ENCODE measurements at regions not wholly inside any gene's neighbourhood (a gene's known extent, or its start where the extent isn't known, plus 50 kb on each side); places are given as distances from the start of the nearest gene placed in this dataset.

DNA sequence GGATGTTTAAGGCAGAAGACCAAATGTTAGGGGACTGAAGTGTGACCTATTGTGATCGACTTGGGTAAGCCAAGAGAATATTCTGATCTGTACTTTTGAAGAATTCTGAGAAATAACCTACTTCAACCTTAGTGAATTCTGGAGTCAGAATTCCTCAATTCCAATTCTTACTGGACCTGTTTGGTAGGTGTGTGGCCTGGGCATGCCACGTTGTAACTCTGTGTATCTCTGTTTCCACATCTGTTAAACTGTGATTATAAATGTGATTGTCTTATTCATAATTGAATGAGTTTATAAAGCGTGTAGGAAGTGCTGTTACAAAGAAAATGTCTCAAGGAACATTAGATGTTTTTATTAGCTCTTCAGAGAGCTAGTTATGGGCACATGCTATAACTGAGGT, 64.5 kb downstream of the TUSC1 start:
- DNase-seq, result no peak

DNA sequence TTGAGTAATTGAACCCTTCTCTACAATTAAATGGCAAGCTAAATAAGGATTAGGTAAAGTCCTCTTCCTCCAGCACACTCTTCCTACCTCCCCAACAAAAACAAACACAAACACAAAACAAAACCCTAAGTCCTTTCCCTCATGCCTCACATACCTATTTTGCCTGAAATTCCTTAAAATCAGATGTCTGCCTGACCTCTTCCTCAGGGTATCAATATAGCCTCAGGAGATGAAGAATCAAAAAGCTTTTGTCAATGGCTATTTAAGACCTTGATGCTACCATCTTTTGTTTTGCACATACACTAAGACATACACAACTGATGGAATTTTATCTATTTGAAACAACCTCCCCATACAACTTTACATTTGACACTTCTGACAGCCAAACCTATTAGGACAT, 75.1 kb downstream of the TUSC1 start:
- no peak for DNase-seq

DNA sequence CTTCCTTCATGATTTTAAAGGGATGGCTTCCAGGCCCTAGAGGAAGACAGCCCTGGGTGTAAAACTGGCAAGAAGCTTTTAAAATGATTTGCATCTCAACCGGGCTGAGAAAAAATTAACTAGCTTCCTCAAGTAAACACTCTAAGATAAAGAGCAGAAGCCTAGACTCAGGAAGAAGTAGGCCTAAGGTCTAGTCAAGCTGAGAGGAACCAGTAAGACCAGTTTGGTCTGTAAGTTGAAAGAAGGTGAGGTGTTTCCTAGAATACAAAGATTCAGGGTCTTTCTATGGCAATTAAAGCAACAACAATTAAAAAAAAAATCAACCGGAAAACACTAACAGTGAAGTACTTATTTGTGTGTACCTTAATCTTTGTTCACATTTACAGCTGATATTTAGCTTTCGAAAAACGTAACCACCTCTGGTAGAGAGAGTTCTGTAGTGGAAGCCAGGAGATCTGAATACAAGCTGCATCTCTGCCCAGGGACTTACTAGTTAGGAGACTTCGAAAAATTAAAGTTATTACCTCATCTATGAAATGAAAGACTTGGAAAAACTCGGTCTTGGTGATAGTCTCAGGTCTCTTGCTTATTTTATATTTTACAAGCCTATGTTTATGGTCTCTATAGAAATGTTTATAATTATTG, 75.7 kb downstream of the TUSC1 start:
- no peak for DNase-seq

DNA sequence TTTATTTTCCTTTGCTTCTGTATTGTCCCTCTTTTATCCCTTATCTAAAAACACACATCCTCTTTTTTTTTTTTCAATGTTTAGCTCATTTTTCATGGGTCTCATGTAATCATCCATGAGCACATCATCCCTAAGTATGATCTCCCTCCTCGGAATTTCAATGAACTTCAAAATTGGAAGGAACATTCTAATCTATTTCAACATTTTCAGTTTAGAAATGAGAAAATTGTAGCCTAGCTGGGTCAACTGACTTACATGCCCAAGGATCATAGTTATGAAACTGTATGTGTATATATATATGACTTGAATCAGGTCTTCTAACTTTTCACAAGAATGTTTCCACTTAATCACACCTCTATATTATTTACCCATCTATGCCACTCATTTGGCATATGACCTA, 77.7 kb downstream of the TUSC1 start:
- no peak for DNase-seq

DNA sequence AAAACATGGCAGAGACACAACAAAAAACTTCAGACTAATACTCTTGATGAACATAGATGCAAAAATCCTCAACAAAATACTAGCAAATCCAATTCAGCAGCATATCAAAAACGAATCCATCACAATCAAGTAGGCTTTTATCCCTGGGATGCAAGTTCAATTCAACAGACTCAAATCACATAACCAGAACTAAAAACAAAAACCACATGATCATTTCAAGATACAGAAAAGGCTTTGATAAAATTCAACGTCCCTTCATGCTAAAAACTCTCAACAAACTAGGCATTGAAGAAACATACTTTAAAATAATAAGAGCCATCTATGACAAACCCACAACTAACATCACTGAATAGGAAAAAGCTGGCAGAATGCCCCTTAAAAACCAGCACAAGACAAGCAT, 93.6 kb downstream of the TUSC1 start:
- DNase-seq, result no peak

DNA sequence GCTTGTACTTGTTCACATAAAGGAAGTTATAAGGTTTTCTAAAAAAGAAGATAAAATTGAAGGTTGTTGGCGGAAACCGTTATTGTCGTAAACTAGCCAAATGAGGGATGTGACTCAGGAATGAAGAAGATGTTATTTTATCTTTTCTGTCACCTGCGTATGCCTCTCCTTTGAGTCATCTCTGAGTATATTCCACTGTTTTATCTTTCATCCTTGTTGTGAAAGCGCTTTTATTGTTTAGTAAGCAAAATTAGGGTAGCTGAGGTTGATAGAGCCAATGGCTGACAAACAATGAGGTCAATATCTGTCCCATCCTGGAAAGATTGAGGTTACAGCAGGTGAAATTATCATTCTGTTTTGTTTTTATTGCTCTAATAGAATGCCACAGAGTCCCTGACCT, 105.0 kb downstream of the TUSC1 start:
- no peak for DNase-seq

DNA sequence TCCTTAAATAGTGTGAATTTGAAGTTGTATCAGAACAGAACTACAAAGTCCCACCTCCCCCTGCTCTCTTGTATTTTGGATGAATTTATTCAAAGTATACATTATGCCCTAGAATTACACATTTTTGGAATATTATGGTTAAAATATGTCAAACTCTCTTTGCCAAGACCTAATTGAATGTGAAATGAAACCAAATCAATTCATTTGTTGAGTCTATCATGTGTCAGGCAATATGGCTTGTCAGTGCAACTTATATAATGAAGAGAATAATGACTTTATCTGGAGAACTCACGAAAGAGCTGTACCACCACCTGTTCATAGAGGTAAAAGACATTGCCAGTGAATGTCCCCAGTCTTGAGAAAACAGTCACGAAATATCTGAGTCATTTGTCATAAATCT, 106.8 kb downstream of the TUSC1 start:
- no peak for DNase-seq

DNA sequence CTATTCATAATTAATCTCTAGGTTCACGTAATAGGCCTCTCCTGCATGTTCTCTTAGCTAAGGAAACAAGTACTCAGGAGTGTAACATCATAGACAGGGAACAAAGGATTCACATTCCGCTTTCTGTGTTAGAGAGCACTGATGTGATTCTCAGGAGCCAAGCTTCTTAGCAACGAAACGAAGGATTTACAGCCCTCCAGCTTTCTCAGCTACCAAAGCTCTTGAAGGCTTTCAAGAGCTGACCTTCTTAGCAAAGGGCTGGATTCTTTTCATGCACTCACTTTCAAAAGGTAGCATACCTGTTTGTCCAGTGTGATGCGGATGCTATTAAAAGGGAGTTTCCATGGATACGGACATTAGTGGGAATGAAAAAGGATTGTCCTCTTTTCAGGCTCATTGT, 107.4 kb downstream of the TUSC1 start:
- no peak for DNase-seq

DNA sequence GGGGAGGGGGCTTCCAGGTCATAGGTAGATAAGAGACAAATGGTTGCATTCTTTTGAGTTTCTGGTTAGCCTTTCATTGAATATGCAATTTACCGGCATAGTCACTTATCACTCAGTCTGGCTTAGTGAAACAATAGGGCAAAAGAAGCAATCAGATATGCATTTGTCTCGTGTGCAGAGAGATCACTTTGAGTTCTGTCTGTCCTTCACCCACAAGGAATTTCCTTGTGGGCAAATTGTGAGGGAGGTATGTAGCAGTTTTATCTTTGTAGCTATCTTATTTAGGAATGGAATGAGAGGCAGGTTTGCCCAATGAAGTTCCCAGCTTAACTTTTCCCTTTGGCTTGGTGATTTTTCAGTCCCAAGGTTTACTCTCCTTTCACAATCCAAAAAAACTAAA, 116.1 kb downstream of the TUSC1 start:
- no peak for DNase-seq

DNA sequence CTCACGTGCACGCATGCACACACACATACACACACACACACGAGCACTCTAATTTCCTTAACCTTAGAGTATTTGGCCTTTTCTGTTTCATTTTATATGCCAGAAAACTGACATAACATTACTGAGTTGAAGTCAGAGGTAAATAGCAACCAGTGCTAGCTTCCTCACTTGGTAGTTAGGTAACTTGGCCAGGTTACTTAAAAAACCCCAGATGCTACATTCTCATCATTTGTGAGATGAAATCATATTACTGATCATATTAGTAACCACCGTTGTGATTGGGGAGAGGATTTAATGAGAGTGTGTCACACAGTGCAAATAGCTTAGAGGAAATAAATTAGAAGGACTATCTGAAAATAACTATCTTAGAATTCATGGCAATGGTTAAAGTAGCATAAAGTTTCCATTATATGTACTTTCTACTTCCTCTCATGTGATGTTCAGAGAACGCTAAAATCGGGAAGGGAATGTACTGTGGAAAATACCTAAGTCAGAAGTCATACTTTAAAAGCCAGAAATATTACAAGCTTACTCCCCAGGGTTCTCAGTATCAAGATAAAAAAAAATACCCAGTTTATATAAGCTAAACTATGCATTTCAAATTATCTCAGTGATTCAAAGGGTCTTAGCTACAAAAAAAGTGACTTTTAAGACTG, 120.5 kb downstream of the TUSC1 start:
- DNase-seq, result peak; percentile 49

DNA sequence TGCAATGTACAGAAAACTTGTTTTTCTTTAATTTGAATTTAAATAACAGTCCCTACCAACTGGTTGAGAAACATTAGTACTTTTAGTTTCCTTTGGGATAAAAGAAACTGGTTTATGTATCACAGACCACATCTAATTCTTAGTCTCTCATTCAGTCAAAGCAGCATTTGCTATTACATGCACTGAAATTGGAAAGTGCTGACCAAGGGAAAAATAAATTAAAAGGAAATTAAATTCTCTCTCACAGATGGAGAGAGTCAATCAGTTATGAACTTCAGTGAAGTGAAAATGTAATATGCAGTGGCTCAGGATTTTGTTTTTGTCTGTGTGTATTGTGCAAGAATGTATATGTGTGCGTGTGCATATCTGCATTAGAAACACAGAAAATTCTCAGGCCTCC, 121.7 kb downstream of the TUSC1 start:
- no peak for DNase-seq

DNA sequence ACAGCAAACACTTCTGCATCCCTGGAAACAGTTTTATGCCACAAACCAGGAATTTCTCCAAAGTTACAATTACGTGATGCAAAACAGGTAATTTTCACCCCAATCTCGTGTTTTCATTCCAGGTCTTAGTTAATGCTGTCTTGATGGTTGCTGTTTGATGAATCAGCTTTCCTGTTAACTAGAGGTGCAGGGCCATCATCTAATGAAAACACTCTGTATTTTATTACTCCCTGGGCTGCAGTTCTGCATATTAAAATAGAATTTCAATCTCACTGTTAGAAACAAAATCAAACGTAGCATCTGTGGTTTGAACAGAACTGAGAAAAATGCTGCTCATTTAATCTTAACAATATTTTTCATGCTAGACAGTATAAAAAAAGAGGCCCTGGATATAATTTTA, 129.4 kb downstream of the TUSC1 start:
- no peak for DNase-seq

DNA sequence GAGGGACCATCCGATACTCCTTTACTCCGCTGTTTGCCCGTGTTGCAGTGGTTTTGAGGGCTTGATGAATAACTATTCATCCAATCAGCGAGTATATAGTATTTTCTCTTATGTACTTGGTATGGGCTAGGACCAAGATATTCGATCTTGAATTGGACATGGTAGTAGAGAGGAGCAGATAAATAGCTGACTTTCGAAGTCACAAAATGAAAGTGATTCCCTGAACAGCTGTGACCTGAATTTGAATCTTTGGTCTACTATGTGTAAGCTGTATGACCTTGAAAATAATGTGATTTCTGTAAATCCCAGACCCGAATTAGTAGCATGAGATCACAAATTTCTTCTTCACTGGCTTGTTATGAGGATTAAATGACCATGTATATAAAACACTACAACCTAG, 134.4 kb downstream of the TUSC1 start:
- no peak for DNase-seq

DNA sequence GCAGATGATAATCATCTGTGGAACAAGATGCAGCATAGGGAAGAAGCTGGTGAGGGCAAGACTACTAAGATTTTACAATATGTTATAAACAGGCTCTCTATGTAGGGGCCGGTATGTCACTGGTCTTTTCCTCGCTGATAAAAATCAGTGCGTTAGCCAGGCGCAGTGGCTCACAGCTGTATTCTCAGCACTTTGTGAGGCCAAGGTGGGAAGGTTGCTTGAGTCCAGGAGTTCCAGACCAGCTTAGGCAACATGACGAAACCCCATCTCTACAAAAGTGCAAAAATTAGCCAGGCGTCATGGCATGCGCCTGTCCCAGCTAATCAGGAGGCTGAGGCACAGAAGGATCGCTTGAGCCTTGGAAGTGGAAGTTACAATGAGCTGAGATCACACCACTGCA, 135.9 kb downstream of the TUSC1 start:
- no peak for DNase-seq

DNA sequence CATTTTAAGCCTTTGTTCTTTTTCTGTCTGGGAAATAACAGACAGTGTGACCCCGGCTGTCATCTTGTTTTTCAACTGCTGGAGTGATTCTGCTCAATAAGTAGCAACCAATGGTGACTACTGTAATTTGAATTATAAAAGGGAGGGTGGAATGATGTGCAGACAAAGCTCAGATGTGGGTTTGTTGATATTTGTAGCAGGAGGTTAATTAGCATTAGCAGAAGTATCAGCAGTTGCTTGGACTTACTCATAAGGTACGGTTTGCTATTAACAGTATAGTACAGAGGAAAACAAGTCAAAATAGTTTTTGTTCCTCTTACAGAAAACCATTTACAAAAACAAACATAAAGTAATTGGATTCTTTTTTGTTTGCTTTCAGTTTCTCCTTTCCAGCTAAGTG, 140.4 kb downstream of the TUSC1 start:
- no peak for DNase-seq

DNA sequence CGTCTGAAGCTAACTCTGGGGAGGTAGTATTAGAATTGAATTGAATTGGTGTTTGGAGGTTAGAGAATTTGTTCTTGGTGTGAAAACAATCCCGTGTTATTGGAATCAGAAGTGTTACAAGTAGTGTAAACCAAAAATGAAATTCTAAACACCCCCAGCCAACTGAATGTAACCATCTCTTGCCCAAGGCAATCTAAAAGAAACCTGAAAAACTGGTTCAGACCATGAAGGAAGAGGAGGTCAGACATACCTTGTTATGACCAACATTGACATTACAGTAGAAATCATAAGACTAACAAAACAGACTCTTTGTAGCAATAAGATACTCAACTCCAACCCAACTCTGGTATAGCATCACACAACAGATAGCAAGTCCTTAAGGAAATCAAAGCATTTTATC, 159.0 kb downstream of the TUSC1 start:
- no peak for DNase-seq

DNA sequence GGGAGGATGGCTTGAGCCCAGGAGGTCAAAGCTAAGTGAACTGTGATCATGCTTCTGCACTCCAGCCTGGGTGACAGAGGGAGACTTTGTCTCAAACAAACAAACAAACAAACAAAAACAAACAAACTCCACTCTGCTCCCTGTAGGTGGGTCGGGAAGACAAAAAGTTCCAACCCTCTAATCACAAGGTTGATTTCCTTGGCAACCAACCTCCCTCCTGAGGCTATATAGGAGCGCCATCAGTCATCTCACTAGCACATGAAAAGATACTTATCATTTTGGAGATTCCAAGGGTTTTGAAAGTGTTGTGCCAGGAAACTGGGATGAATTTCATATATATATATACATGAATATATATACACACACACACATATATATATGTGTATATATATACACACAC, 160.5 kb downstream of the TUSC1 start:
- DNase-seq, result no peak

DNA sequence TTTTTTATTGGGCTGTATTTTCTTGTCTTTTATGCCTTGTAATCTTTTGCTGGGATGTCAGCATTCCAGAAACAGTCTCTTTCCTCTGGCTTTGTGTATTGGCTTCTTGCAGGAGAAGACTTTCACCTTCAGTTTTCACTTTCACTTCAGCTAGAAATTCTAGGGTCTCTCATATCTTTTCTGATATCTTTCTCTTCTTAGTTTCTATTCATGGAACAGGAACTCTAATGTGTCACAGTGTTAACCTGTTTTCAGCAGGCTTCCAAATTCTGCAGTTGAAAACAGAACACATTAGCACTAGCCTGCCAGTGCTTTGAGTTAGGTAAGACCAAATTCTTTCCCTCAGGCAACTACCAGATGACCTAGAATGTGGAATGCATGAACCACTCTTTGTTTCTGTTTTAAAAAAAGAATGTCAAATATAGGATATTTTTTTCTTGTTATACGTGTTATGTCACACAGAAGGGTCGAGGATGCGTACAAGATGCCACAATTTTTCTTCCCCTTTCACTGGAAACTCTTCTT, 164.7 kb downstream of the TUSC1 start:
- DNase-seq, result no peak

DNA sequence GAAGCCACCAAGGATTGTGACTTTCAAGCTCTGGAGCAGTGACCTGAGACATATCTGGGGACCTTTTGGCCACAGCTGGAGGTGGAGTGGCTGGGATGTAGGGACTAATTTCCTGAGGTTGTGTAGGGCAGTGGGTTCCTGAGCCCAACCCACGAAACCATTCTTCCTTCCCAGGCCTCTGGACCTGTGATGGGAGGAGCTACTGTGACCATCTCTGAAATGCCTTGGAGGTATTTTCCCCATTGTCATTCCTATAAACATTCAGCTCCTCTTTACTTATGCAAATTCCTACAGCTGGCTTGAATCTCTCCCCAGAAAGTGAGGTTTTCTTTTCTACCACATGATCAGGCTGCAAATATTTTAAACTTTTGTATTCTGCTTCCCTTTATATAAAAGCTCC, 172.6 kb downstream of the TUSC1 start:
- no peak for DNase-seq

DNA sequence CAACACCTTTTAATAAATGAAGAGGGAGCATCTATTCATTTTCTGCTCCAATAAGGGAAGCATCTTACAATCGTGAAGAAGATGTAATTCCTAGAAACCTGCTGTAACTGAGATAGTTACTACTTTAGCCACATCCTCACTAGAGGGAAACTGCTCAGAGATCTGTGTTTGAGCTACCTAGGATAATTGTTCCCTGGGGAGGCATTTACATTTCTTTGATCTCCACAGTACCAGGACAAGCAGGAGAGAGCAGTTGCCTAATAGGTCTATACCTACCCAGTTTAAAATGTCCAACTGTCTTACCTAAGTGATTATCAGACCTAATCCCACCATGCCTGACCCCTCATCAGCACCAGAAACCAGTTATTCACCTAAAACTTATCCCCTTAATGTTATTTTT, 196.9 kb downstream of the TUSC1 start:
- no peak for DNase-seq

DNA sequence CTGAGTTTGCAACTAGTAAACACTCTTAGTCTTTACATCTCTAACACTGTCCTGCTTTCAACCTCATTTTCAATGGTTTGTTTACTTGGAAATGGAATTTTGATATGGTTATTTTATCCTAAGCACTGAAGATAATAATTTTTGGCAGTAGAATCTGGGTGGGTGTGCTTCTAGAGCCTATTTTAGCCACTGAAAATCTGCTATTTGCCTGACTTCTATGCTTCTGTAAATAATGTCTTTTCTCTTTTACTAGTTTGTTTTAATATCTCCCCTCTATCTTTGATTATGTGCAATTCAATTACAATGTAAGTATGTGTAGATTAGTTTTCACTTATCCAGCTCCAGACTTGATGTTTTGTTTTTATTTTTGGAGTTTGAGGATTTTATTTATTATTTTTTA, 197.5 kb downstream of the TUSC1 start:
- no peak for DNase-seq

DNA sequence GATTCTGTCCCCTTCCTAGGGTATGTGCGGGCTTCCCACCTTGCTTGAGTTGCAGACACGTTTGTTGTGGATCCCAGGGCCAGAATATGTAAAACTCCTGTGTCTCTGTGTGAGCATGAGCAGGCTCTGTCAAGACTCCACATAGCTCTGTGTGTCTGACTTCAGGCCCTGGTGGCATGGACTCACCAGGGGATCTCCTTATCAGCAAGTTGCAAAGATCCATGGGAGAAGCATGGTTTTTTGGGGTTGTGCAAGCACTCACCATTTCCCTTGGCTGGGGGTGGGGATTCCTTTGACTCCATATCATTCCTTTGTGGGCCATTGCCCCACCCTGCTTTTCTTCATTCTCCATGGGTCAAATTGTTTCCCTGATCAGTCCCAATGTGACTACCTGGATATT, 205.6 kb downstream of the TUSC1 start:
- no peak for DNase-seq

DNA sequence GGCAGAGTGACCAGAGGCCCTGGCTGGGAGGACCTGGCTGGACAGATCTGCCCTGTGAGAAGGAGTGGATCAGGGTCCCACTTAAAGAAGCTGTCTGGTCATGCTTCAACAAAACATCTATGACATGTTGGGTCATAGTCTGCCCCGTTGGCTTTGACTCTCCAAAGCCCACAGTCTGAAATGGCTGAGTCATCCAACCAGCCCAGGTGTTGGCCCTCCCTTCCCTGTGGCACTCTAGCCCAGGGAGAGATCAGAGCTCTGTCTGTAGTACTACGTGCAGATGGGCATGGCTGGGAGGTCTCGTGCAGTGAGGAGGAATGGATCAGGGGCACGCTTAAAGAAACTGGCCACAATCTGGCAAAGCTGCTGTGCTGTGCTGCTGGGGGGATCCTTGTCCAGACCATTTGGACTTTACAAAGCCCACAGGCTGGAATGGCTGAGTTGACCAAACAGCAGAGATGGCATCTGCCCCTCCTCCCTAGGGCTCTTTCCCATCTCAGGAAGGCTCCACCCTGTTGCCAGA, 206.1 kb downstream of the TUSC1 start:
- no peak for DNase-seq

DNA sequence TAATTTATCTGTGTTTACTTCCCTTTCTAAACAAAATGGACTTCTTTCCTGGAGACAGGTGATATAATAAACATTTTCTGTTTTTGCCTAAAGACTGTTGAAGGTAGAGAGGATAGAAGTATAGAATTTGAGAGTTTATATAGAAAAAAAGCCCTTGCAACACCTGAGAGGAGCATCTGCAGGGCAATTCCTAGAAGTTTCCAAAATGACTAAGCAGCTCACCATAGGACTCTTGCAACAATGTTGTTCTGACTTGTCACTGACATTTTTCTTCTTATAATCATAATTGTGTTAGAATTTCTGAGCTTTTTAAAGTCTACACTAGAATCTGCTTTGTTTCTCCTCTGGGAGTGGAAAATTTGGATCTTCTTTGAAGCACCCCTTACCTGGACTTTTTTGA, 216.8 kb downstream of the TUSC1 start:
- no peak for DNase-seq

DNA sequence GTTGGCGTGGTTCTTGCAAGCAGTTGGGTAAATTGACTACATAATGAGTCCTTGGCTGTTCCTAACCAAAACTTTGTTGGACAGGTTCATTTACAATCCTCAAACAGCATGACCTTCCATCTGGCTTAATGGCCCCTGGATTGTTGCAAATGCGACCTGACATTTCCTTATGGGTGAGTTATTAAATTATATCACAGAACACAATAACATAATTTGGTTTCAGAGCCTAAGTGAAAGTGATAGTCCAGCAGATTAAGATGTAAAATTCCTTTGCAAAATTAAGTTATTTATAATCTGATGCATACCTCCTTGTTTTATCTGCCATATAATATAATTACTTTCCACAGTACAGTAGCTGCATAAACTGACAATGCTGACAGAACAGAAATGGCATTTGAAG, 224.4 kb downstream of the TUSC1 start:
- DNase-seq, result no peak

Measured in fibroblast of skin of back (primary cell).